Fibroblast of lung (primary cell): ENCODE measurements at regions not wholly inside any gene's neighbourhood (a gene's known extent, or its start where the extent isn't known, plus 50 kb on each side); places are given as distances from the start of the nearest gene placed in this dataset.

Experiments used
- DNase-seq, 2 donors: peaks; one replicate each; pipeline versions ENCODE4 v3.0.0 to v3.0.0-alpha.2; 2010; ENCODE audit warnings: low read depth in 2 of 2
- H2AFZ ChIP-seq: 2 replicates; pipeline ENCODE4 v1.5.1; 2012; ENCODE audit warnings: low read length, control low read depth, inconsistent platforms
- H3K27ac ChIP-seq: 2 replicates; pipeline ENCODE4 v1.5.1; 2011; ENCODE audit warnings: low read length, control low read depth; ENCODE audit not compliant: insufficient read depth
- H3K27me3 ChIP-seq: 2 replicates; pipeline ENCODE4 v1.5.1; 2011; ENCODE audit warnings: mild to moderate bottlenecking, low read length; ENCODE audit not compliant: control insufficient read depth, insufficient read depth
- H3K36me3 ChIP-seq: 2 replicates; pipeline ENCODE4 v1.5.1; 2011; ENCODE audit warnings: low read length; ENCODE audit not compliant: control insufficient read depth, insufficient read depth
- H3K4me1 ChIP-seq: 2 replicates; pipeline ENCODE4 v1.5.1; 2011; ENCODE audit warnings: low read length; ENCODE audit not compliant: control insufficient read depth, insufficient read depth; ENCODE audit errors: extremely low read depth
- H3K4me2 ChIP-seq: 2 replicates; pipeline ENCODE4 v1.5.1; 2011; ENCODE audit warnings: low read length, control low read depth; ENCODE audit not compliant: insufficient read depth; ENCODE audit errors: extremely low read depth
- H3K4me3 ChIP-seq, 4 experiments: fragments of 200-600 bp in 1 of 4; sonication (generic) in 1 of 4; replicated peaks in 1 of 4; 2 replicates each; pipeline ENCODE4 v1.5.1; 2011 to 2016; ENCODE audit warnings: low read length in 4 of 4, low read depth in 3 of 4, mild to moderate bottlenecking in 3 of 4, control low read depth in 2 of 4, inconsistent platforms in 1 of 4, mixed read lengths in 1 of 4; ENCODE audit not compliant: insufficient read depth in 1 of 4; ENCODE audit errors: control extremely low read depth in 1 of 4
- H3K79me2 ChIP-seq: 2 replicates; pipeline ENCODE4 v1.5.1; 2012; ENCODE audit warnings: mild to moderate bottlenecking, low read length, inconsistent platforms; ENCODE audit not compliant: control insufficient read depth, insufficient read depth
- H3K9ac ChIP-seq: 2 replicates; pipeline ENCODE4 v1.5.1; 2011; ENCODE audit warnings: mild to moderate bottlenecking, low read length, control low read depth; ENCODE audit not compliant: insufficient read depth
- H3K9me3 ChIP-seq: 2 replicates; pipeline ENCODE4 v1.5.1; 2012; ENCODE audit warnings: low read depth, low read length; ENCODE audit not compliant: control insufficient read depth, insufficient read depth
- H4K20me1 ChIP-seq: 2 replicates; pipeline ENCODE4 v1.5.1; 2011; ENCODE audit warnings: low read length; ENCODE audit not compliant: control insufficient read depth, insufficient read depth; ENCODE audit errors: extremely low read depth
- CTCF ChIP-seq, 2 donors: IDR thresholded peaks in 1 of 2; conservative IDR thresholded peaks in 1 of 2; 1 replicate in 1 of 2; 2 replicates in 1 of 2; pipeline ENCODE4 v1.5.1; 2011 to 2012; ENCODE audit warnings: low read length in 2 of 2, control low read depth in 1 of 2, inconsistent platforms in 1 of 2, low read depth in 1 of 2, mild to moderate bottlenecking in 1 of 2
- EZH2 ChIP-seq: IDR thresholded peaks from 2 replicates; pipeline ENCODE4 v1.5.1; 2012; ENCODE audit warnings: low read length, control low read depth, mild to moderate bottlenecking; ENCODE audit errors: missing control alignments

- Histone ChIP-seq H3K4me3 (no peak overlapping the region), H3K4me2 (peak overlapping the region; percentile 46), H3K9me3 (no peaks in the 10 kb centered on the region), H3K9ac (no peak overlapping the region), H3K36me3 (no peaks in the 10 kb centered on the region), H3K4me1 (peaks cover 6% of the 10 kb centered on the region), H4K20me1 (no peaks in the 10 kb centered on the region), H3K27ac (peak overlapping the region; percentile 34), H2AFZ (no peak overlapping the region), H3K79me2 (no peaks in the 10 kb centered on the region), H3K27me3 (no peaks in the 10 kb centered on the region)
- TF ChIP-seq CTCF (conservative IDR thresholded peaks at IDR 0.05 in 1 of 2, IDR thresholded peaks at IDR 0.05 in 1 of 2; ENCODE audit: low read depth in 1 of 2, low read length in 2 of 2) (no peak), EZH2 (no peak)
- DNase-seq = no peak
Observed at GRCh38 chr9:91047529-91047928, 245.9 kb downstream of the SYK start.

GRCh38 chr9:91047993-91048607 is 246.5 kb downstream of the SYK start:
- TF ChIP-seq CTCF (conservative IDR thresholded peaks at IDR 0.05 in 1 of 2, IDR thresholded peaks at IDR 0.05 in 1 of 2; ENCODE audit: low read depth in 1 of 2, low read length in 2 of 2) = no peak
- no peak for TF ChIP-seq EZH2
- H3K27ac ChIP-seq = peak overlapping the region; percentile 34

GRCh38 chr9:91048749-91049148 is 247.1 kb downstream of the SYK start:
- Histone ChIP-seq H4K20me1 (no peaks in the 10 kb centered on the region), H2AFZ (no peak overlapping the region), H3K27me3 (no peaks in the 10 kb centered on the region), H3K9me3 (no peaks in the 10 kb centered on the region), H3K27ac (no peak overlapping the region), H3K4me3 (no peak overlapping the region), H3K36me3 (no peaks in the 10 kb centered on the region), H3K79me2 (no peaks in the 10 kb centered on the region), H3K4me1 (peaks cover 6% of the 10 kb centered on the region), H3K4me2 (no peak overlapping the region), H3K9ac (no peak overlapping the region)
- no peak for DNase-seq
- TF ChIP-seq EZH2 (no peak), CTCF (conservative IDR thresholded peaks at IDR 0.05 in 1 of 2, IDR thresholded peaks at IDR 0.05 in 1 of 2; ENCODE audit: low read depth in 1 of 2, low read length in 2 of 2) (no peak)

More at GRCh38 chr9:91047993-91048607, 246.5 kb downstream of the SYK start:
- Histone ChIP-seq H4K20me1 (no peaks in the 10 kb centered on the region), H3K4me2 (peak overlapping the region; percentile 46), H3K9ac (no peak overlapping the region), H3K27me3 (no peaks in the 10 kb centered on the region), H3K9me3 (no peaks in the 10 kb centered on the region), H3K36me3 (no peaks in the 10 kb centered on the region), H3K79me2 (no peaks in the 10 kb centered on the region), H3K4me1 (peaks cover 6% of the 10 kb centered on the region), H3K4me3 (no peak overlapping the region), H2AFZ (no peak overlapping the region)
- peak; percentile 87 to 90 for DNase-seq
